Stimulated activated CD4-positive, alpha-beta T cell treated with anti-CD3 and anti-CD28 coated beads, Interleukin-1b, Interleukin-23, amount 100 ng/mL, for 4 hours (primary cell): ENCODE measurements at regions not wholly inside any gene's neighbourhood (a gene's known extent, or its start where the extent isn't known, plus 50 kb on each side); places are given as distances from the start of the nearest gene placed in this dataset.
"Not testable (repeated sequence)": the region's sequence is repeated elsewhere in the genome, so short reads cannot be mapped to it uniquely, and the experiment has no call there.

Experiments used
- DNase-seq, 2 donors: peaks; one replicate each; pipeline ENCODE4 v3.0.0-alpha.2; 2020; ENCODE audit warnings: low read depth in 2 of 2

- DNase-seq = no peak
These were observed 116.9 kb upstream of the RAB4A start for GRCh38 chr1:229153955-229154548.

- no peak for DNase-seq
These were observed 116.1 kb upstream of the RAB4A start for GRCh38 chr1:229154811-229155210.

GRCh38 chr1:229155472-229155871 is 115.4 kb upstream of the RAB4A start:
- DNase-seq = no peak

GRCh38 chr1:229156872-229157271 is 114.0 kb upstream of the RAB4A start:
- DNase-seq = no peak

- DNase-seq = no peak
These were observed 113.4 kb upstream of the RAB4A start for GRCh38 chr1:229157480-229157879.

- DNase-seq = no peak
These were observed 112.5 kb upstream of the RAB4A start for GRCh38 chr1:229158341-229158921.

- DNase-seq = no peak
These were observed 112.0 kb upstream of the RAB4A start for GRCh38 chr1:229158927-229159326.

GRCh38 chr1:229159668-229160544 is 111.0 kb upstream of the RAB4A start:
- no peak for DNase-seq

- no peak for DNase-seq
These were observed 109.2 kb upstream of the RAB4A start for GRCh38 chr1:229161740-229162139.

GRCh38 chr1:229162825-229163515 is 107.9 kb upstream of the RAB4A start:
- no peak for DNase-seq

- DNase-seq = no peak
These were observed 106.6 kb upstream of the RAB4A start for GRCh38 chr1:229164348-229164747.

GRCh38 chr1:229164836-229165735 is 105.8 kb upstream of the RAB4A start:
- DNase-seq = no peak

- DNase-seq = no peak
These were observed 103.6 kb upstream of the RAB4A start for GRCh38 chr1:229167318-229167717.

- DNase-seq = no peak
These were observed 101.5 kb upstream of the RAB4A start for GRCh38 chr1:229169399-229169798.

GRCh38 chr1:229170274-229170673 is 100.6 kb upstream of the RAB4A start:
- DNase-seq = no peak

- no peak for DNase-seq
These were observed 100.0 kb upstream of the RAB4A start for GRCh38 chr1:229170778-229171505.

- DNase-seq = no peak
These were observed 99.0 kb upstream of the RAB4A start for GRCh38 chr1:229171934-229172333.

GRCh38 chr1:229173491-229174476 is 97.1 kb upstream of the RAB4A start:
- DNase-seq = not testable (repeated sequence)

- not testable (repeated sequence) for DNase-seq
These were observed 95.6 kb upstream of the RAB4A start for GRCh38 chr1:229175297-229175696.
